T-helper 17 cell (primary cell): ENCODE measurements at regions not wholly inside any gene's neighbourhood (a gene's known extent, or its start where the extent isn't known, plus 50 kb on each side); places are given as distances from the start of the nearest gene placed in this dataset.
"Not testable (repeated sequence)": the region's sequence is repeated elsewhere in the genome, so short reads cannot be mapped to it uniquely, and the experiment has no call there.

ENCODE experiments used
- ATAC-seq: fragments of 150-1000 bp; cut with Tn5 transposase; 2 replicates; pipeline ENCODE4 v1.10.0; 2021; ENCODE audit warnings: mild to moderate bottlenecking, moderate library complexity
- DNase-seq, 3 donors: peaks; one replicate each; pipeline versions ENCODE4 v3.0.0 to v3.0.0-alpha.2; 2020 to 2021
- H3K9me3 ChIP-seq: one replicate; pipeline ENCODE4 v1.7.0; 2013; ENCODE audit warnings: low read length, mild to moderate bottlenecking; ENCODE audit not compliant: control insufficient read depth, poor library complexity, severe bottlenecking
- H3K27ac Mint-ChIP-seq: one replicate; pipeline ENCODE4 v1.8.0; 2022; ENCODE audit warnings: mild to moderate bottlenecking, moderate library complexity, mixed read lengths
- H3K27me3 Mint-ChIP-seq: one replicate; pipeline ENCODE4 v1.8.0; 2022; ENCODE audit warnings: mixed read lengths
- H3K36me3 Mint-ChIP-seq: one replicate; pipeline ENCODE4 v1.8.0; 2022; ENCODE audit warnings: low read depth, mixed read lengths
- H3K4me1 Mint-ChIP-seq: one replicate; pipeline ENCODE4 v1.8.0; 2022; ENCODE audit warnings: mild to moderate bottlenecking, mixed read lengths
- H3K4me3 Mint-ChIP-seq: one replicate; pipeline ENCODE4 v1.8.0; 2022; ENCODE audit warnings: mild to moderate bottlenecking, moderate library complexity, mixed read lengths

GRCh38 chr4:79578606-79579005, 170.6 kb upstream of the GK2 start:
- DNase-seq, result no peak
- no peaks in the 10 kb centered on the region for H3K36me3 Mint-ChIP-seq

GRCh38 chr4:79576429-79576753, 168.4 kb upstream of the GK2 start:
- Mint-ChIP-seq H3K4me3 (no peak overlapping the region), H3K4me1 (no peaks in the 10 kb centered on the region), H3K27ac (no peak overlapping the region), H3K27me3 (peaks cover 26% of the 10 kb centered on the region), H3K36me3 (no peaks in the 10 kb centered on the region)
- DNase-seq (no peak), ATAC-seq (peak; percentile 35)
- no peaks in the 10 kb centered on the region for H3K9me3 ChIP-seq

More at GRCh38 chr4:79578606-79579005, 170.6 kb upstream of the GK2 start:
- peak; percentile 37 for ATAC-seq
- Mint-ChIP-seq H3K27me3 (peaks cover 26% of the 10 kb centered on the region), H3K27ac (no peak overlapping the region), H3K4me1 (no peaks in the 10 kb centered on the region), H3K4me3 (no peak overlapping the region)
- no peaks in the 10 kb centered on the region for H3K9me3 ChIP-seq

GRCh38 chr4:79575709-79576428, 167.8 kb upstream of the GK2 start:
- H3K4me3 Mint-ChIP-seq, result no peak overlapping the region

GRCh38 chr4:79574741-79575451, 166.9 kb upstream of the GK2 start:
- H3K9me3 ChIP-seq, result no peaks in the 10 kb centered on the region
- H3K27ac Mint-ChIP-seq, result no peak overlapping the region
- no peak overlapping the region for H3K4me3 Mint-ChIP-seq
- DNase-seq (no peak), ATAC-seq (no peak)
- H3K27me3 Mint-ChIP-seq, result peaks cover 26% of the 10 kb centered on the region
- no peaks in the 10 kb centered on the region for H3K4me1 Mint-ChIP-seq
- H3K36me3 Mint-ChIP-seq, result no peaks in the 10 kb centered on the region

More at GRCh38 chr4:79575709-79576428, 167.8 kb upstream of the GK2 start:
- H3K27me3 Mint-ChIP-seq, result peaks cover 26% of the 10 kb centered on the region
- DNase-seq (no peak), ATAC-seq (no peak)
- H3K27ac Mint-ChIP-seq, result no peak overlapping the region
- H3K36me3 Mint-ChIP-seq, result no peaks in the 10 kb centered on the region
- no peaks in the 10 kb centered on the region for H3K9me3 ChIP-seq
- H3K4me1 Mint-ChIP-seq, result no peaks in the 10 kb centered on the region

GRCh38 chr4:79563219-79563618, 155.2 kb upstream of the GK2 start:
- H3K9me3 ChIP-seq, result no peaks in the 10 kb centered on the region
- H3K27ac Mint-ChIP-seq, result no peak overlapping the region
- H3K27me3 Mint-ChIP-seq, result peaks cover 20% of the 10 kb centered on the region
- no peak for ATAC-seq
- no peaks in the 10 kb centered on the region for H3K4me1 Mint-ChIP-seq
- H3K36me3 Mint-ChIP-seq, result no peaks in the 10 kb centered on the region
- no peak overlapping the region for H3K4me3 Mint-ChIP-seq
- DNase-seq, result no peak

- H3K4me1 Mint-ChIP-seq, result no peaks in the 10 kb centered on the region
- DNase-seq (no peak), ATAC-seq (no peak)
- peaks cover 20% of the 10 kb centered on the region for H3K27me3 Mint-ChIP-seq
- H3K9me3 ChIP-seq, result no peaks in the 10 kb centered on the region
- no peak overlapping the region for H3K4me3 Mint-ChIP-seq
- no peaks in the 10 kb centered on the region for H3K36me3 Mint-ChIP-seq
- H3K27ac Mint-ChIP-seq, result no peak overlapping the region
Observed at GRCh38 chr4:79561751-79562150, 153.7 kb upstream of the GK2 start.

GRCh38 chr4:79559398-79559797, 151.4 kb upstream of the GK2 start:
- H3K36me3 Mint-ChIP-seq, DNase-seq, ATAC-seq, H3K27ac Mint-ChIP-seq, H3K4me1 Mint-ChIP-seq, H3K4me3 Mint-ChIP-seq, H3K9me3 ChIP-seq: not testable (repeated sequence)
- peaks cover 11% of the 10 kb centered on the region for H3K27me3 Mint-ChIP-seq

GRCh38 chr4:79552311-79552710, 144.3 kb upstream of the GK2 start:
- Mint-ChIP-seq H3K27me3 (no peaks in the 10 kb centered on the region), H3K4me3 (no peak overlapping the region), H3K36me3 (no peaks in the 10 kb centered on the region), H3K4me1 (no peaks in the 10 kb centered on the region), H3K27ac (no peak overlapping the region)
- DNase-seq (no peak), ATAC-seq (no peak)
- no peaks in the 10 kb centered on the region for H3K9me3 ChIP-seq

- ATAC-seq (no peak), DNase-seq (no peak)
- H3K27ac Mint-ChIP-seq, result no peak overlapping the region
Observed at GRCh38 chr4:79551555-79551954, 143.5 kb upstream of the GK2 start.

GRCh38 chr4:79547851-79548250, 139.8 kb upstream of the GK2 start:
- no peaks in the 10 kb centered on the region for H3K4me1 Mint-ChIP-seq
- H3K27ac Mint-ChIP-seq, result no peak overlapping the region
- DNase-seq, result no peak
- H3K27me3 Mint-ChIP-seq, result peaks cover 16% of the 10 kb centered on the region
- H3K9me3 ChIP-seq, result no peaks in the 10 kb centered on the region
- no peaks in the 10 kb centered on the region for H3K36me3 Mint-ChIP-seq
- no peak overlapping the region for H3K4me3 Mint-ChIP-seq
- ATAC-seq, result no peak

More at GRCh38 chr4:79551555-79551954, 143.5 kb upstream of the GK2 start:
- Mint-ChIP-seq H3K36me3 (no peaks in the 10 kb centered on the region), H3K4me3 (no peak overlapping the region), H3K27me3 (no peaks in the 10 kb centered on the region), H3K4me1 (no peaks in the 10 kb centered on the region)
- no peaks in the 10 kb centered on the region for H3K9me3 ChIP-seq

GRCh38 chr4:79545292-79545691, 137.3 kb upstream of the GK2 start:
- not testable (repeated sequence) for H3K9me3 ChIP-seq, DNase-seq, H3K27ac Mint-ChIP-seq, H3K4me3 Mint-ChIP-seq, H3K4me1 Mint-ChIP-seq, H3K36me3 Mint-ChIP-seq, ATAC-seq
- H3K27me3 Mint-ChIP-seq, result peaks cover 16% of the 10 kb centered on the region

GRCh38 chr4:79540143-79540542, 132.1 kb upstream of the GK2 start:
- no peaks in the 10 kb centered on the region for H3K36me3 Mint-ChIP-seq
- no peak for ATAC-seq

GRCh38 chr4:79535516-79535915, 127.5 kb upstream of the GK2 start:
- Mint-ChIP-seq H3K4me1 (no peaks in the 10 kb centered on the region), H3K4me3 (no peak overlapping the region), H3K27me3 (no peaks in the 10 kb centered on the region), H3K36me3 (no peaks in the 10 kb centered on the region), H3K27ac (no peak overlapping the region)
- DNase-seq, result no peak
- no peaks in the 10 kb centered on the region for H3K9me3 ChIP-seq
- no peak for ATAC-seq

More at GRCh38 chr4:79540143-79540542, 132.1 kb upstream of the GK2 start:
- DNase-seq, result no peak
- H3K27me3 Mint-ChIP-seq, result peaks cover 3% of the 10 kb centered on the region
- H3K4me1 Mint-ChIP-seq, result no peaks in the 10 kb centered on the region
- peak overlapping the region; percentile 5 for H3K27ac Mint-ChIP-seq
- H3K4me3 Mint-ChIP-seq, result no peak overlapping the region
- no peaks in the 10 kb centered on the region for H3K9me3 ChIP-seq

GRCh38 chr4:79528241-79528706, 120.2 kb upstream of the GK2 start:
- H3K4me3 Mint-ChIP-seq, result no peak overlapping the region
- ATAC-seq, result no peak
- no peak overlapping the region for H3K27ac Mint-ChIP-seq

More at GRCh38 chr4:79528241-79528706, 120.2 kb upstream of the GK2 start:
- Mint-ChIP-seq H3K27me3 (no peaks in the 10 kb centered on the region), H3K36me3 (no peaks in the 10 kb centered on the region), H3K4me1 (peaks cover 3% of the 10 kb centered on the region)
- H3K9me3 ChIP-seq, result no peaks in the 10 kb centered on the region
- DNase-seq, result no peak
